ENCODE measurements at regions not wholly inside any gene's neighbourhood (a gene's known extent, or its start where the extent isn't known, plus 50 kb on each side); places are given as distances from the start of the nearest gene placed in this dataset.

DNA sequence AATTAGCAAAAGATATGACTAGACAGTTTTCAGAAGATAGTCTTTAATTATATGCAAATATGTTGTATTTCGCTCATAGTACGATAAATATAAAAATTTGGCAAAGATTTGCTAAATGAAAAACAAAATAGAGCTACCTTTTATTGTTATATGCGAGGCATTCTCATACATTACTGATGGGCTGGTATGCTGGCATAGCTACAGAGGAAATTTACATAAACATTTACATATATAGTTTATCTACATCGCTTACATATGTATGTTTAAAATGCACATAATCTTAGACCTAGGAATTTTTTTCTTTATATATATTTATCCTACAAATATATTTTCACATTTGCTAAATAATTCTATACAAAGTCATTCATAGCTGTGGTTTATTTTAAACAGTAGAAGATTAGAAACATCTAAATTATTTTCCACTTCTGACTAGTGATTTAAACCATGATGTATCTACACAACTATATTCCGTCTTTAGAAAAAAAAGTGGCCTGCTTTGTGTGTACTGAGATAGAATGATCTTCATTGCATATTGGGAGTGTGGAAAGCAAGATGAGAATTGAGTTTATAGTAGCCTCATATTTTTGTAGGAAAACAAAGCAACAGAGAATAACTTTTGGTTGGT lies 1345.0 kb upstream of the SLC10A2 start:
- no peak for ATAC-seq
- H2AFZ ChIP-seq, result no peak overlapping the region
- no peaks in the 10 kb centered on the region for H3K4me1 ChIP-seq (ENCODE audit: insufficient read depth)
- no peaks in the 10 kb centered on the region for H3F3A ChIP-seq (replicated peaks; ENCODE audit: low read depth)
- H3K27ac Mint-ChIP-seq, result no peak overlapping the region
- no peaks in the 10 kb centered on the region for H4K20me1 ChIP-seq (replicated peaks; ENCODE audit: insufficient read depth)
- no peaks in the 10 kb centered on the region for H3K9me2 ChIP-seq (ENCODE audit: insufficient read depth)
- no peaks in the 10 kb centered on the region; the same call in 1 of the 3 replicates for H3K9me3 Mint-ChIP-seq
- no peak overlapping the region for H3K27ac ChIP-seq (ENCODE audit: low read depth)
- H3K36me3 ChIP-seq (ENCODE audit: insufficient read depth), result no peaks in the 10 kb centered on the region
- no peak overlapping the region for H3K4me3 ChIP-seq
- no peak overlapping the region for H3K4me3 Mint-ChIP-seq
- no peak for DNase-seq (ENCODE audit: low spot score)
- no peak for TF ChIP-seq ZNF114 (CRISPR knock-in tag; IDR thresholded peaks at IDR 0.05)
- no peak for TF ChIP-seq CREB1 (CRISPR knock-in tag; IDR thresholded peaks at IDR 0.05; ENCODE audit: low read depth)
- no peak for TF ChIP-seq ZNF331 (CRISPR knock-in tag; IDR thresholded peaks at IDR 0.05; ENCODE audit: low read depth)
- TF ChIP-seq NANOG (IDR thresholded peaks at IDR 0.05; ENCODE audit: borderline replicate concordance), result no peak
- no peak for TF ChIP-seq EZH2 (IDR thresholded peaks at IDR 0.05; ENCODE audit: low read depth, unreplicated experiment)
- TF ChIP-seq, protein P1, sequence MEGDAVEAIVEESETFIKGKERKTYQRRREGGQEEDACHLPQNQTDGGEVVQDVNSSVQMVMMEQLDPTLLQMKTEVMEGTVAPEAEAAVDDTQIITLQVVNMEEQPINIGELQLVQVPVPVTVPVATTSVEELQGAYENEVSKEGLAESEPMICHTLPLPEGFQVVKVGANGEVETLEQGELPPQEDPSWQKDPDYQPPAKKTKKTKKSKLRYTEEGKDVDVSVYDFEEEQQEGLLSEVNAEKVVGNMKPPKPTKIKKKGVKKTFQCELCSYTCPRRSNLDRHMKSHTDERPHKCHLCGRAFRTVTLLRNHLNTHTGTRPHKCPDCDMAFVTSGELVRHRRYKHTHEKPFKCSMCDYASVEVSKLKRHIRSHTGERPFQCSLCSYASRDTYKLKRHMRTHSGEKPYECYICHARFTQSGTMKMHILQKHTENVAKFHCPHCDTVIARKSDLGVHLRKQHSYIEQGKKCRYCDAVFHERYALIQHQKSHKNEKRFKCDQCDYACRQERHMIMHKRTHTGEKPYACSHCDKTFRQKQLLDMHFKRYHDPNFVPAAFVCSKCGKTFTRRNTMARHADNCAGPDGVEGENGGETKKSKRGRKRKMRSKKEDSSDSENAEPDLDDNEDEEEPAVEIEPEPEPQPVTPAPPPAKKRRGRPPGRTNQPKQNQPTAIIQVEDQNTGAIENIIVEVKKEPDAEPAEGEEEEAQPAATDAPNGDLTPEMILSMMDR (conservative IDR thresholded peaks at IDR 0.05; ENCODE audit: low read depth in 2 of 2), result no peak
- TF ChIP-seq STAT1 (IDR thresholded peaks at IDR 0.05; ENCODE audit: unreplicated experiment), result no peak
- TF ChIP-seq, protein P2, sequence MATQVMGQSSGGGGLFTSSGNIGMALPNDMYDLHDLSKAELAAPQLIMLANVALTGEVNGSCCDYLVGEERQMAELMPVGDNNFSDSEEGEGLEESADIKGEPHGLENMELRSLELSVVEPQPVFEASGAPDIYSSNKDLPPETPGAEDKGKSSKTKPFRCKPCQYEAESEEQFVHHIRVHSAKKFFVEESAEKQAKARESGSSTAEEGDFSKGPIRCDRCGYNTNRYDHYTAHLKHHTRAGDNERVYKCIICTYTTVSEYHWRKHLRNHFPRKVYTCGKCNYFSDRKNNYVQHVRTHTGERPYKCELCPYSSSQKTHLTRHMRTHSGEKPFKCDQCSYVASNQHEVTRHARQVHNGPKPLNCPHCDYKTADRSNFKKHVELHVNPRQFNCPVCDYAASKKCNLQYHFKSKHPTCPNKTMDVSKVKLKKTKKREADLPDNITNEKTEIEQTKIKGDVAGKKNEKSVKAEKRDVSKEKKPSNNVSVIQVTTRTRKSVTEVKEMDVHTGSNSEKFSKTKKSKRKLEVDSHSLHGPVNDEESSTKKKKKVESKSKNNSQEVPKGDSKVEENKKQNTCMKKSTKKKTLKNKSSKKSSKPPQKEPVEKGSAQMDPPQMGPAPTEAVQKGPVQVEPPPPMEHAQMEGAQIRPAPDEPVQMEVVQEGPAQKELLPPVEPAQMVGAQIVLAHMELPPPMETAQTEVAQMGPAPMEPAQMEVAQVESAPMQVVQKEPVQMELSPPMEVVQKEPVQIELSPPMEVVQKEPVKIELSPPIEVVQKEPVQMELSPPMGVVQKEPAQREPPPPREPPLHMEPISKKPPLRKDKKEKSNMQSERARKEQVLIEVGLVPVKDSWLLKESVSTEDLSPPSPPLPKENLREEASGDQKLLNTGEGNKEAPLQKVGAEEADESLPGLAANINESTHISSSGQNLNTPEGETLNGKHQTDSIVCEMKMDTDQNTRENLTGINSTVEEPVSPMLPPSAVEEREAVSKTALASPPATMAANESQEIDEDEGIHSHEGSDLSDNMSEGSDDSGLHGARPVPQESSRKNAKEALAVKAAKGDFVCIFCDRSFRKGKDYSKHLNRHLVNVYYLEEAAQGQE (IDR thresholded peaks at IDR 0.05; ENCODE audit: unreplicated experiment), result no peak
- TF ChIP-seq, protein P3, sequence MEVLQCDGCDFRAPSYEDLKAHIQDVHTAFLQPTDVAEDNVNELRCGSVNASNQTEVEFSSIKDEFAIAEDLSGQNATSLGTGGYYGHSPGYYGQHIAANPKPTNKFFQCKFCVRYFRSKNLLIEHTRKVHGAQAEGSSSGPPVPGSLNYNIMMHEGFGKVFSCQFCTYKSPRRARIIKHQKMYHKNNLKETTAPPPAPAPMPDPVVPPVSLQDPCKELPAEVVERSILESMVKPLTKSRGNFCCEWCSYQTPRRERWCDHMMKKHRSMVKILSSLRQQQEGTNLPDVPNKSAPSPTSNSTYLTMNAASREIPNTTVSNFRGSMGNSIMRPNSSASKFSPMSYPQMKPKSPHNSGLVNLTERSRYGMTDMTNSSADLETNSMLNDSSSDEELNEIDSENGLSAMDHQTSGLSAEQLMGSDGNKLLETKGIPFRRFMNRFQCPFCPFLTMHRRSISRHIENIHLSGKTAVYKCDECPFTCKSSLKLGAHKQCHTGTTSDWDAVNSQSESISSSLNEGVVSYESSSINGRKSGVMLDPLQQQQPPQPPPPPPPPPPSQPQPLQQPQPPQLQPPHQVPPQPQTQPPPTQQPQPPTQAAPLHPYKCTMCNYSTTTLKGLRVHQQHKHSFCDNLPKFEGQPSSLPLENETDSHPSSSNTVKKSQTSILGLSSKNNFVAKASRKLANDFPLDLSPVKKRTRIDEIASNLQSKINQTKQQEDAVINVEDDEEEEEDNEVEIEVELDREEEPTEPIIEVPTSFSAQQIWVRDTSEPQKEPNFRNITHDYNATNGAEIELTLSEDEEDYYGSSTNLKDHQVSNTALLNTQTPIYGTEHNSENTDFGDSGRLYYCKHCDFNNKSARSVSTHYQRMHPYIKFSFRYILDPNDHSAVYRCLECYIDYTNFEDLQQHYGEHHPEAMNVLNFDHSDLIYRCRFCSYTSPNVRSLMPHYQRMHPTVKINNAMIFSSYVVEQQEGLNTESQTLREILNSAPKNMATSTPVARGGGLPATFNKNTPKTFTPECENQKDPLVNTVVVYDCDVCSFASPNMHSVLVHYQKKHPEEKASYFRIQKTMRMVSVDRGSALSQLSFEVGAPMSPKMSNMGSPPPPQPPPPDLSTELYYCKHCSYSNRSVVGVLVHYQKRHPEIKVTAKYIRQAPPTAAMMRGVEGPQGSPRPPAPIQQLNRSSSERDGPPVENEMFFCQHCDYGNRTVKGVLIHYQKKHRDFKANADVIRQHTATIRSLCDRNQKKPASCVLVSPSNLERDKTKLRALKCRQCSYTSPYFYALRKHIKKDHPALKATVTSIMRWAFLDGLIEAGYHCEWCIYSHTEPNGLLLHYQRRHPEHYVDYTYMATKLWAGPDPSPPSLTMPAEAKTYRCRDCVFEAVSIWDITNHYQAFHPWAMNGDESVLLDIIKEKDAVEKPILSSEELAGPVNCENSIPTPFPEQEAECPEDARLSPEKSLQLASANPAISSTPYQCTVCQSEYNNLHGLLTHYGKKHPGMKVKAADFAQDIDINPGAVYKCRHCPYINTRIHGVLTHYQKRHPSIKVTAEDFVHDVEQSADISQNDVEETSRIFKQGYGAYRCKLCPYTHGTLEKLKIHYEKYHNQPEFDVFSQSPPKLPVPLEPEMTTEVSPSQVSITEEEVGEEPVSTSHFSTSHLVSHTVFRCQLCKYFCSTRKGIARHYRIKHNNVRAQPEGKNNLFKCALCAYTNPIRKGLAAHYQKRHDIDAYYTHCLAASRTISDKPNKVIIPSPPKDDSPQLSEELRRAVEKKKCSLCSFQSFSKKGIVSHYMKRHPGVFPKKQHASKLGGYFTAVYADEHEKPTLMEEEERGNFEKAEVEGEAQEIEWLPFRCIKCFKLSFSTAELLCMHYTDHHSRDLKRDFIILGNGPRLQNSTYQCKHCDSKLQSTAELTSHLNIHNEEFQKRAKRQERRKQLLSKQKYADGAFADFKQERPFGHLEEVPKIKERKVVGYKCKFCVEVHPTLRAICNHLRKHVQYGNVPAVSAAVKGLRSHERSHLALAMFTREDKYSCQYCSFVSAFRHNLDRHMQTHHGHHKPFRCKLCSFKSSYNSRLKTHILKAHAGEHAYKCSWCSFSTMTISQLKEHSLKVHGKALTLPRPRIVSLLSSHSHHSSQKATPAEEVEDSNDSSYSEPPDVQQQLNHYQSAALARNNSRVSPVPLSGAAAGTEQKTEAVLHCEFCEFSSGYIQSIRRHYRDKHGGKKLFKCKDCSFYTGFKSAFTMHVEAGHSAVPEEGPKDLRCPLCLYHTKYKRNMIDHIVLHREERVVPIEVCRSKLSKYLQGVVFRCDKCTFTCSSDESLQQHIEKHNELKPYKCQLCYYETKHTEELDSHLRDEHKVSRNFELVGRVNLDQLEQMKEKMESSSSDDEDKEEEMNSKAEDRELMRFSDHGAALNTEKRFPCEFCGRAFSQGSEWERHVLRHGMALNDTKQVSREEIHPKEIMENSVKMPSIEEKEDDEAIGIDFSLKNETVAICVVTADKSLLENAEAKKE (CRISPR knock-in tag; IDR thresholded peaks at IDR 0.05), result no peak
- no peaks in the 10 kb centered on the region for H3K36me3 Mint-ChIP-seq (ENCODE audit: low read depth)
- no peaks in the 10 kb centered on the region for H3K27me3 ChIP-seq (ENCODE audit: insufficient read depth)
- H3K79me2 ChIP-seq (replicated peaks; ENCODE audit: insufficient read depth), result no peaks in the 10 kb centered on the region
- no peak overlapping the region for H3K4me2 ChIP-seq
- H3K27me3 Mint-ChIP-seq (ENCODE audit: insufficient read depth, low read depth, poor library complexity), result no peaks in the 10 kb centered on the region
- H3K4me1 Mint-ChIP-seq, result no peaks in the 10 kb centered on the region

Measured in GM23338 (cell line).